ENCODE measurements at regions not wholly inside any gene's neighbourhood (a gene's known extent, or its start where the extent isn't known, plus 50 kb on each side); places are given as distances from the start of the nearest gene placed in this dataset.

GRCh38 chr2:4591261-4591660 is 887.9 kb downstream of the DCDC2C start:
- no peak for DNase-seq (ENCODE audit: low read depth)
- ChIA-PET CTCF (no interaction called here), POLR2A (no interaction called here)
- Histone ChIP-seq H3K36me3 (ENCODE audit: control insufficient read depth, insufficient read depth, low read length) (no peaks in the 10 kb centered on the region), H3K4me3 (ENCODE audit: low read depth, low read length) (no peak overlapping the region), H3K27me3 (ENCODE audit: control insufficient read depth, insufficient read depth, low read length) (no peaks in the 10 kb centered on the region)
- TF ChIP-seq, protein P1, sequence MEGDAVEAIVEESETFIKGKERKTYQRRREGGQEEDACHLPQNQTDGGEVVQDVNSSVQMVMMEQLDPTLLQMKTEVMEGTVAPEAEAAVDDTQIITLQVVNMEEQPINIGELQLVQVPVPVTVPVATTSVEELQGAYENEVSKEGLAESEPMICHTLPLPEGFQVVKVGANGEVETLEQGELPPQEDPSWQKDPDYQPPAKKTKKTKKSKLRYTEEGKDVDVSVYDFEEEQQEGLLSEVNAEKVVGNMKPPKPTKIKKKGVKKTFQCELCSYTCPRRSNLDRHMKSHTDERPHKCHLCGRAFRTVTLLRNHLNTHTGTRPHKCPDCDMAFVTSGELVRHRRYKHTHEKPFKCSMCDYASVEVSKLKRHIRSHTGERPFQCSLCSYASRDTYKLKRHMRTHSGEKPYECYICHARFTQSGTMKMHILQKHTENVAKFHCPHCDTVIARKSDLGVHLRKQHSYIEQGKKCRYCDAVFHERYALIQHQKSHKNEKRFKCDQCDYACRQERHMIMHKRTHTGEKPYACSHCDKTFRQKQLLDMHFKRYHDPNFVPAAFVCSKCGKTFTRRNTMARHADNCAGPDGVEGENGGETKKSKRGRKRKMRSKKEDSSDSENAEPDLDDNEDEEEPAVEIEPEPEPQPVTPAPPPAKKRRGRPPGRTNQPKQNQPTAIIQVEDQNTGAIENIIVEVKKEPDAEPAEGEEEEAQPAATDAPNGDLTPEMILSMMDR (IDR thresholded peaks at IDR 0.05; ENCODE audit: insufficient read depth, low read depth, low read length): no peak

- Histone ChIP-seq H3K4me3 (ENCODE audit: low read depth, low read length) (no peak overlapping the region), H3K36me3 (ENCODE audit: control insufficient read depth, insufficient read depth, low read length) (no peaks in the 10 kb centered on the region), H3K27me3 (ENCODE audit: control insufficient read depth, insufficient read depth, low read length) (no peaks in the 10 kb centered on the region)
- ChIA-PET POLR2A (no interaction called here), CTCF (interaction anchor here (1.1 kb wide), 1 partner anchor 13 kb away, joined by 3 read pairs; no protein-coding TSS in a partner anchor)
- TF ChIP-seq, protein P1 (IDR thresholded peaks at IDR 0.05; ENCODE audit: insufficient read depth, low read depth, low read length): no peak
- DNase-seq (ENCODE audit: low read depth): no peak
These were observed 894.0 kb downstream of the DCDC2C start for GRCh38 chr2:4597400-4597799.

- TF ChIP-seq, protein P1 (IDR thresholded peaks at IDR 0.05; ENCODE audit: insufficient read depth, low read depth, low read length): no peak
- Histone ChIP-seq H3K36me3 (ENCODE audit: control insufficient read depth, insufficient read depth, low read length) (no peaks in the 10 kb centered on the region), H3K4me3 (ENCODE audit: low read depth, low read length) (no peak overlapping the region), H3K27me3 (ENCODE audit: control insufficient read depth, insufficient read depth, low read length) (no peaks in the 10 kb centered on the region)
- ChIA-PET POLR2A (no interaction called here), CTCF (no interaction called here)
- DNase-seq (ENCODE audit: low read depth): no peak
These were observed 901.4 kb downstream of the DCDC2C start for GRCh38 chr2:4604767-4605166.

- POLR2A ChIA-PET: no interaction called here
- CTCF ChIA-PET: no interaction called here
- TF ChIP-seq, protein P1 (IDR thresholded peaks at IDR 0.05; ENCODE audit: insufficient read depth, low read depth, low read length): no peak
These were observed 914.8 kb downstream of the DCDC2C start for GRCh38 chr2:4618141-4618540.

DNA sequence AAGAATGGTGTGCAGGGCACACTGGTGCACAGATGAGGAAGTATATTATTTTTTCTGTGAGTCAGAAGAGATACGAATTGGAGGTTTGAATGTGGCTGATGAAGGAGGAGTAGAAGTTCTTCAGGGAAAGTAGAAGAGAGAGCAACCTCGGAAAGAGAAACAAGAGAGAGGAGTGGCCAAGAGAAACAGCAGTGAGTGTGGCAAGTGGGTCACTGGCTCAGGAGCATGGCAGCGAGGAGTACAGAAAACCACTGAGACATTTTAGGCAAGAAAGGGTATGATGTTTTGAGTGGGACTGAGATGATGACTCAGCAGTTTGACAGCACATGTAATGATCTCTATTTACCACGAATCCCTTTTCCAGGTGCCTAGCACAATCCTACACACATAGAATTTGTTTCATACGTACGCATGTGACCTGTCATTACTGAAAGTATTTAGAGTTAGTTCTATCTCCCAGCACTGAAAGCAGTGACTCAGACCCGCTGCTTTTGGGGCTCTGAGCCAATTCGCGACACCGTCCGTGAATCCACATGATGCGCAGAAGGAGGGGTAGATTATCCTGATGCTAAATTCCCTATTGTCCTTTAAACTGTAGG is 915.4 kb downstream of the DCDC2C start:
- ChIA-PET CTCF (no interaction called here), POLR2A (no interaction called here)
- no peaks in the 10 kb centered on the region for H3K27me3 ChIP-seq (ENCODE audit: control insufficient read depth, insufficient read depth, low read length)
- no peaks in the 10 kb centered on the region for H3K36me3 ChIP-seq (ENCODE audit: control insufficient read depth, insufficient read depth, low read length)
- DNase-seq (ENCODE audit: low read depth): no peak
- TF ChIP-seq, protein P1 (IDR thresholded peaks at IDR 0.05; ENCODE audit: insufficient read depth, low read depth, low read length): no peak
- H3K4me3 ChIP-seq (ENCODE audit: low read depth, low read length): no peak overlapping the region

More at GRCh38 chr2:4618141-4618540, 914.8 kb downstream of the DCDC2C start:
- Histone ChIP-seq H3K36me3 (ENCODE audit: control insufficient read depth, insufficient read depth, low read length) (no peaks in the 10 kb centered on the region), H3K4me3 (ENCODE audit: low read depth, low read length) (no peak overlapping the region), H3K27me3 (ENCODE audit: control insufficient read depth, insufficient read depth, low read length) (no peaks in the 10 kb centered on the region)
- DNase-seq (ENCODE audit: low read depth): no peak

Measured in BJ (cell line).